OCI-LY3 (cell line): ENCODE measurements at regions not wholly inside any gene's neighbourhood (a gene's known extent, or its start where the extent isn't known, plus 50 kb on each side); places are given as distances from the start of the nearest gene placed in this dataset.

Source experiments
- H2AFZ ChIP-seq: fragments of 200-600, 300-600 bp; shearing (Covaris generic); 2 replicates; pipeline ENCODE4 v1.6.0; 2014; ENCODE audit warnings: antibody characterized with exemption, low read depth, low read length
- H3K27ac ChIP-seq: fragments of 200-600, 300-600 bp; sonication (generic); 2 replicates; pipeline ENCODE4 v1.5.1; 2014; ENCODE audit warnings: mild to moderate bottlenecking, low read length, moderate library complexity, mixed read lengths
- H3K27me3 ChIP-seq: fragments of 200-600, 300-600 bp; sonication (generic); 2 replicates; pipeline ENCODE4 v1.6.1; 2014; ENCODE audit warnings: low read depth, low read length, mixed read lengths
- H3K36me3 ChIP-seq: fragments of 200-600, 300-600 bp; sonication (generic); replicated peaks from 2 replicates; pipeline ENCODE3; 2014; ENCODE audit warnings: low read depth, low read length, mixed read lengths
- H3K4me1 ChIP-seq: fragments of 300-600, 200-600 bp; sonication (generic); 2 replicates; pipeline ENCODE4 v1.6.1; 2014; ENCODE audit warnings: low read length, mixed read lengths
- H3K4me2 ChIP-seq: fragments of 200-600, 300-600 bp; sonication (generic); 2 replicates; pipeline ENCODE4 v1.6.1; 2014; ENCODE audit warnings: low read length, mixed read lengths
- H3K4me3 ChIP-seq: fragments of 300-600, 200-600 bp; sonication (generic); 2 replicates; pipeline ENCODE4 v1.5.1; 2014; ENCODE audit warnings: antibody characterized with exemption, mild to moderate bottlenecking, low read length, moderate library complexity
- H3K79me2 ChIP-seq: fragments of 300-600, 200-600 bp; shearing (Covaris generic); 2 replicates; pipeline ENCODE4 v1.6.1; 2014; ENCODE audit warnings: mild to moderate bottlenecking, low read length, mixed read lengths
- H3K9ac ChIP-seq: fragments of 300-600, 200-600 bp; shearing (Covaris generic); 2 replicates; pipeline ENCODE4 v1.6.0; 2014; ENCODE audit warnings: mild to moderate bottlenecking, low read length, moderate library complexity
- H3K9me3 ChIP-seq: fragments of 200-600, 300-600 bp; shearing (Covaris generic); 2 replicates; pipeline ENCODE4 v1.6.1; 2014; ENCODE audit warnings: low read length, mixed read lengths; ENCODE audit not compliant: insufficient read depth
- H4K20me1 ChIP-seq: fragments of 200-600, 300-600 bp; sonication (generic); 2 replicates; pipeline ENCODE4 v1.6.1; 2016; ENCODE audit warnings: low read length, mixed read lengths; ENCODE audit not compliant: insufficient read depth
- CTCF ChIP-seq: fragments of 200-600, 300-600 bp; sonication (generic); IDR thresholded peaks from 2 replicates; pipeline ENCODE4 v1.5.1; 2014; ENCODE audit warnings: antibody characterized with exemption, low read length, low read depth
- EZH2phosphoT487 ChIP-seq: fragments of 200-600 bp; shearing (Covaris generic); IDR thresholded peaks from 2 replicates; pipeline ENCODE4 v1.6.1; 2018; ENCODE audit warnings: antibody characterized with exemption, mixed run types, low read depth

GRCh38 chr3:23071758-23072157, 131.4 kb upstream of the UBE2E2 start:
- H3K9ac ChIP-seq: no peak overlapping the region
- no peak overlapping the region for H2AFZ ChIP-seq
- no peaks in the 10 kb centered on the region for H4K20me1 ChIP-seq
- H3K27ac ChIP-seq: no peak overlapping the region
- TF ChIP-seq EZH2phosphoT487 (no peak), CTCF (no peak)
- no peaks in the 10 kb centered on the region for H3K9me3 ChIP-seq
- H3K79me2 ChIP-seq: no peaks in the 10 kb centered on the region
- H3K36me3 ChIP-seq: no peaks in the 10 kb centered on the region
- no peak overlapping the region for H3K4me3 ChIP-seq
- no peak overlapping the region for H3K4me2 ChIP-seq
- H3K4me1 ChIP-seq: peaks cover 11% of the 10 kb centered on the region
- no peaks in the 10 kb centered on the region for H3K27me3 ChIP-seq

- H3K27ac ChIP-seq: no peak overlapping the region
- no peak for TF ChIP-seq CTCF
- no peak for TF ChIP-seq EZH2phosphoT487
- H2AFZ ChIP-seq: no peak overlapping the region
- no peaks in the 10 kb centered on the region for H4K20me1 ChIP-seq
- H3K4me3 ChIP-seq: no peak overlapping the region
- H3K9ac ChIP-seq: no peak overlapping the region
- H3K4me2 ChIP-seq: no peak overlapping the region
- no peaks in the 10 kb centered on the region for H3K36me3 ChIP-seq
- H3K79me2 ChIP-seq: no peaks in the 10 kb centered on the region
- H3K27me3 ChIP-seq: no peaks in the 10 kb centered on the region
- peaks cover 11% of the 10 kb centered on the region for H3K4me1 ChIP-seq
- no peaks in the 10 kb centered on the region for H3K9me3 ChIP-seq
Measured at GRCh38 chr3:23072693-23073092, 130.4 kb upstream of the UBE2E2 start.

GRCh38 chr3:23073724-23074305, 129.3 kb upstream of the UBE2E2 start:
- H2AFZ ChIP-seq: no peak overlapping the region
- H3K9me3 ChIP-seq: no peaks in the 10 kb centered on the region
- no peak for TF ChIP-seq EZH2phosphoT487
- no peak for TF ChIP-seq CTCF
- no peak overlapping the region for H3K4me2 ChIP-seq
- no peaks in the 10 kb centered on the region for H4K20me1 ChIP-seq
- H3K36me3 ChIP-seq: no peaks in the 10 kb centered on the region
- no peaks in the 10 kb centered on the region for H3K79me2 ChIP-seq
- no peak overlapping the region for H3K9ac ChIP-seq
- no peak overlapping the region for H3K4me3 ChIP-seq
- H3K27ac ChIP-seq: no peak overlapping the region
- peaks cover 11% of the 10 kb centered on the region for H3K4me1 ChIP-seq
- no peaks in the 10 kb centered on the region for H3K27me3 ChIP-seq

- no peaks in the 10 kb centered on the region for H3K9me3 ChIP-seq
Measured at GRCh38 chr3:23075496-23075895, 127.6 kb upstream of the UBE2E2 start.

More at GRCh38 chr3:23075496-23075895, 127.6 kb upstream of the UBE2E2 start:
- H4K20me1 ChIP-seq: no peaks in the 10 kb centered on the region
- H3K4me2 ChIP-seq: no peak overlapping the region
- no peaks in the 10 kb centered on the region for H3K27me3 ChIP-seq
- H3K9ac ChIP-seq: no peak overlapping the region
- H3K4me1 ChIP-seq: peaks cover 11% of the 10 kb centered on the region
- no peak for TF ChIP-seq CTCF
- TF ChIP-seq EZH2phosphoT487: no peak
- no peak overlapping the region for H3K27ac ChIP-seq
- no peak overlapping the region for H2AFZ ChIP-seq
- no peak overlapping the region for H3K4me3 ChIP-seq
- no peaks in the 10 kb centered on the region for H3K36me3 ChIP-seq
- H3K79me2 ChIP-seq: no peaks in the 10 kb centered on the region
